AG04449 (cell line): ENCODE measurements at regions not wholly inside any gene's neighbourhood (a gene's known extent, or its start where the extent isn't known, plus 50 kb on each side); places are given as distances from the start of the nearest gene placed in this dataset.
A peak's percentile ranks its signal among the peaks of the same experiment; 100 is the strongest.

Experiments used
- CTCF ChIA-PET: fragments of 350-600 bp; formaldehyde crosslinking; extraction: SDS; loops from one replicate; lab custom pipeline; 2021; ENCODE audit warnings: antibody characterized with exemption; lab: Yijun Ruan, JAX
- POLR2A ChIA-PET: fragments of 400-600, 350-600 bp; formaldehyde crosslinking; extraction: SDS; loops from one replicate; lab custom pipeline; 2020; ENCODE audit warnings: antibody characterized with exemption, inconsistent platforms; lab: Yijun Ruan, JAX
- DNase-seq: peaks from one replicate; pipeline ENCODE4 v3.0.0-alpha.2; 2010; ENCODE audit warnings: low read depth, low spot score
- H3K4me3 ChIP-seq: 2 replicates; pipeline ENCODE4 v1.5.1; 2011; ENCODE audit warnings: low read depth, mild to moderate bottlenecking, control low read depth, low read length
- CTCF ChIP-seq: IDR thresholded peaks from one replicate; pipeline ENCODE4 v1.5.1; 2011; ENCODE audit warnings: mild to moderate bottlenecking, moderate library complexity, low read length, control low read depth, inconsistent platforms; ENCODE audit not compliant: insufficient read depth; ENCODE audit errors: missing control alignments

GRCh38 chr2:84022810-84023431, 436.2 kb downstream of the SUCLG1 start:
- no peak overlapping the region for H3K4me3 ChIP-seq
- CTCF ChIA-PET, result interaction anchor here (0.6 to 2.6 kb wide), 14 partner anchors 9 to 402 kb away, joined by 3 to 20 read pairs (median 5); no protein-coding TSS in a partner anchor
- TF ChIP-seq CTCF, result peak; percentile 64
- peak; percentile 12 for DNase-seq
- POLR2A ChIA-PET, result no interaction called here

GRCh38 chr2:84017010-84017409, 442.1 kb downstream of the SUCLG1 start:
- DNase-seq, result no peak
- H3K4me3 ChIP-seq, result no peak overlapping the region
- POLR2A ChIA-PET, result no interaction called here
- CTCF ChIA-PET, result no interaction called here
- no peak for TF ChIP-seq CTCF

GRCh38 chr2:84016183-84016582, 442.9 kb downstream of the SUCLG1 start:
- POLR2A ChIA-PET, result no interaction called here
- no peak for TF ChIP-seq CTCF
- CTCF ChIA-PET, result no interaction called here
- no peak overlapping the region for H3K4me3 ChIP-seq
- no peak for DNase-seq

GRCh38 chr2:83997889-83998288, 461.2 kb downstream of the SUCLG1 start:
- POLR2A ChIA-PET, result no interaction called here
- no peak for TF ChIP-seq CTCF
- DNase-seq, result no peak
- CTCF ChIA-PET, result no interaction called here
- H3K4me3 ChIP-seq, result no peak overlapping the region

GRCh38 chr2:83994633-83995179, 464.4 kb downstream of the SUCLG1 start:
- ChIA-PET POLR2A (no interaction called here), CTCF (no interaction called here)
- no peak overlapping the region for H3K4me3 ChIP-seq
- DNase-seq, result no peak
- TF ChIP-seq CTCF, result no peak

- no peak for TF ChIP-seq CTCF
- POLR2A ChIA-PET, result no interaction called here
- H3K4me3 ChIP-seq, result no peak overlapping the region
- CTCF ChIA-PET, result no interaction called here
- no peak for DNase-seq
Measured at GRCh38 chr2:83993873-83994632, 465.0 kb downstream of the SUCLG1 start.
